ENCODE measurements at regions not wholly inside any gene's neighbourhood (a gene's known extent, or its start where the extent isn't known, plus 50 kb on each side); places are given as distances from the start of the nearest gene placed in this dataset.

GRCh38 chr16:86831366-86831765 lies 253.0 kb downstream of the FOXL1 start:
- Mint-ChIP-seq H3K27ac (no peak overlapping the region), H3K9me3 (ENCODE audit: low read depth) (no peaks in the 10 kb centered on the region), H3K4me1 (ENCODE audit: low read depth) (peaks cover 7% of the 10 kb centered on the region), H3K4me3 (ENCODE audit: low read depth) (no peak overlapping the region), H3K27me3 (peaks cover 95% of the 10 kb centered on the region), H3K36me3 (ENCODE audit: insufficient read depth) (no peaks in the 10 kb centered on the region)
- peak; percentile 17 for TF ChIP-seq CTCF (IDR thresholded peaks at IDR 0.05; ENCODE audit: unreplicated experiment)
- DNase-seq (ENCODE audit: low spot score, unreplicated experiment) = no peak

- H3K4me3 Mint-ChIP-seq (ENCODE audit: low read depth) = no peak overlapping the region
- H3K27me3 Mint-ChIP-seq = peaks cover 85% of the 10 kb centered on the region
- TF ChIP-seq CTCF (IDR thresholded peaks at IDR 0.05; ENCODE audit: unreplicated experiment) = no peak
- no peak overlapping the region for H3K27ac Mint-ChIP-seq
- H3K4me1 Mint-ChIP-seq (ENCODE audit: low read depth) = no peaks in the 10 kb centered on the region
- no peaks in the 10 kb centered on the region for H3K36me3 Mint-ChIP-seq (ENCODE audit: insufficient read depth)
- H3K9me3 Mint-ChIP-seq (ENCODE audit: low read depth) = no peaks in the 10 kb centered on the region
- no peak for DNase-seq (ENCODE audit: low spot score, unreplicated experiment)
Observed at GRCh38 chr16:86833136-86833535, 254.8 kb downstream of the FOXL1 start.

- Mint-ChIP-seq H3K27ac (no peak overlapping the region), H3K27me3 (peaks cover 76% of the 10 kb centered on the region), H3K9me3 (ENCODE audit: low read depth) (peaks cover 4% of the 10 kb centered on the region), H3K4me1 (ENCODE audit: low read depth) (no peaks in the 10 kb centered on the region), H3K4me3 (ENCODE audit: low read depth) (no peak overlapping the region), H3K36me3 (ENCODE audit: insufficient read depth) (no peaks in the 10 kb centered on the region)
- peak; percentile 40 for TF ChIP-seq CTCF (IDR thresholded peaks at IDR 0.05; ENCODE audit: unreplicated experiment)
- DNase-seq (ENCODE audit: low spot score, unreplicated experiment) = no peak
Observed at GRCh38 chr16:86834451-86835035, 256.2 kb downstream of the FOXL1 start.

- H3K27me3 Mint-ChIP-seq = peaks cover 63% of the 10 kb centered on the region
- H3K4me3 Mint-ChIP-seq (ENCODE audit: low read depth) = no peak overlapping the region
- H3K27ac Mint-ChIP-seq = no peak overlapping the region
- TF ChIP-seq CTCF (IDR thresholded peaks at IDR 0.05; ENCODE audit: unreplicated experiment) = no peak
- H3K4me1 Mint-ChIP-seq (ENCODE audit: low read depth) = no peaks in the 10 kb centered on the region
- no peaks in the 10 kb centered on the region for H3K36me3 Mint-ChIP-seq (ENCODE audit: insufficient read depth)
- no peak for DNase-seq (ENCODE audit: low spot score, unreplicated experiment)
- peaks cover 4% of the 10 kb centered on the region for H3K9me3 Mint-ChIP-seq (ENCODE audit: low read depth)
Observed at GRCh38 chr16:86835982-86836381, 257.6 kb downstream of the FOXL1 start.

- no peak for TF ChIP-seq CTCF (IDR thresholded peaks at IDR 0.05; ENCODE audit: unreplicated experiment)
- H3K4me3 Mint-ChIP-seq (ENCODE audit: low read depth) = no peak overlapping the region
- H3K36me3 Mint-ChIP-seq (ENCODE audit: insufficient read depth) = no peaks in the 10 kb centered on the region
- no peaks in the 10 kb centered on the region for H3K4me1 Mint-ChIP-seq (ENCODE audit: low read depth)
- H3K9me3 Mint-ChIP-seq (ENCODE audit: low read depth) = peaks cover 4% of the 10 kb centered on the region
- no peak overlapping the region for H3K27ac Mint-ChIP-seq
- H3K27me3 Mint-ChIP-seq = peaks cover 62% of the 10 kb centered on the region
- DNase-seq (ENCODE audit: low spot score, unreplicated experiment) = no peak
Observed at GRCh38 chr16:86836503-86837129, 258.3 kb downstream of the FOXL1 start.
